HL-60 (cell line): ENCODE measurements at regions not wholly inside any gene's neighbourhood (a gene's known extent, or its start where the extent isn't known, plus 50 kb on each side); places are given as distances from the start of the nearest gene placed in this dataset.

ENCODE experiments used
- CTCF ChIP-seq: IDR thresholded peaks from one replicate; pipeline ENCODE4 v1.5.1; 2011; ENCODE audit warnings: low read length, control low read depth, inconsistent platforms; ENCODE audit not compliant: insufficient read depth
- GABPA ChIP-seq: IDR thresholded peaks from 2 replicates; pipeline ENCODE4 v1.6.1; 2012; ENCODE audit warnings: low read depth
- POLR2AphosphoS5 ChIP-seq: IDR thresholded peaks from 2 replicates; pipeline ENCODE4 v1.6.1; 2012; ENCODE audit warnings: low read depth
- SPI1 ChIP-seq: IDR thresholded peaks from 2 replicates; pipeline ENCODE4 v1.6.1; 2012; ENCODE audit warnings: low read depth, mild to moderate bottlenecking, borderline replicate concordance
- TF ChIP-seq, protein P1 (sequence below): IDR thresholded peaks from 2 replicates; pipeline ENCODE4 v1.6.1; 2012; ENCODE audit warnings: low read depth; ENCODE audit not compliant: insufficient replicate concordance

- TF ChIP-seq CTCF: no peak
- no peak for TF ChIP-seq POLR2AphosphoS5
- TF ChIP-seq, protein P1, sequence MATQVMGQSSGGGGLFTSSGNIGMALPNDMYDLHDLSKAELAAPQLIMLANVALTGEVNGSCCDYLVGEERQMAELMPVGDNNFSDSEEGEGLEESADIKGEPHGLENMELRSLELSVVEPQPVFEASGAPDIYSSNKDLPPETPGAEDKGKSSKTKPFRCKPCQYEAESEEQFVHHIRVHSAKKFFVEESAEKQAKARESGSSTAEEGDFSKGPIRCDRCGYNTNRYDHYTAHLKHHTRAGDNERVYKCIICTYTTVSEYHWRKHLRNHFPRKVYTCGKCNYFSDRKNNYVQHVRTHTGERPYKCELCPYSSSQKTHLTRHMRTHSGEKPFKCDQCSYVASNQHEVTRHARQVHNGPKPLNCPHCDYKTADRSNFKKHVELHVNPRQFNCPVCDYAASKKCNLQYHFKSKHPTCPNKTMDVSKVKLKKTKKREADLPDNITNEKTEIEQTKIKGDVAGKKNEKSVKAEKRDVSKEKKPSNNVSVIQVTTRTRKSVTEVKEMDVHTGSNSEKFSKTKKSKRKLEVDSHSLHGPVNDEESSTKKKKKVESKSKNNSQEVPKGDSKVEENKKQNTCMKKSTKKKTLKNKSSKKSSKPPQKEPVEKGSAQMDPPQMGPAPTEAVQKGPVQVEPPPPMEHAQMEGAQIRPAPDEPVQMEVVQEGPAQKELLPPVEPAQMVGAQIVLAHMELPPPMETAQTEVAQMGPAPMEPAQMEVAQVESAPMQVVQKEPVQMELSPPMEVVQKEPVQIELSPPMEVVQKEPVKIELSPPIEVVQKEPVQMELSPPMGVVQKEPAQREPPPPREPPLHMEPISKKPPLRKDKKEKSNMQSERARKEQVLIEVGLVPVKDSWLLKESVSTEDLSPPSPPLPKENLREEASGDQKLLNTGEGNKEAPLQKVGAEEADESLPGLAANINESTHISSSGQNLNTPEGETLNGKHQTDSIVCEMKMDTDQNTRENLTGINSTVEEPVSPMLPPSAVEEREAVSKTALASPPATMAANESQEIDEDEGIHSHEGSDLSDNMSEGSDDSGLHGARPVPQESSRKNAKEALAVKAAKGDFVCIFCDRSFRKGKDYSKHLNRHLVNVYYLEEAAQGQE: no peak
- no peak for TF ChIP-seq GABPA
- no peak for TF ChIP-seq SPI1
These were observed 211.8 kb downstream of the EDN1 start for GRCh38 chr6:12501990-12502389.
